PC-3 (cell line): ENCODE measurements at regions not wholly inside any gene's neighbourhood (a gene's known extent, or its start where the extent isn't known, plus 50 kb on each side); places are given as distances from the start of the nearest gene placed in this dataset.

Experiments
- ATAC-seq: fragments of 200-7000 bp; cut with Tn5 transposase; 2 replicates; pipeline ENCODE4 v1.9.1; 2020; ENCODE audit warnings: mild to moderate bottlenecking, moderate library complexity
- BruUV-seq: library from RNA; stranded (reverse); fragments of 400-500 nt; replicated peaks from 2 replicates; lab custom pipeline; 2021; lab: Mats Ljungman, UMichigan
- CTCF ChIA-PET: fragments of 300-600 bp; sonication (Branson Sonifier 250); formaldehyde crosslinking; loops from one replicate; lab custom pipeline; 2022; ENCODE audit warnings: antibody characterized with exemption; lab: Charles Lee
- POLR2A ChIA-PET: fragments of 300-600 bp; sonication (Branson Sonifier 250); formaldehyde crosslinking; loops from one replicate; lab custom pipeline; 2022; ENCODE audit warnings: antibody characterized with exemption; ENCODE audit not compliant: unreplicated experiment; lab: Charles Lee
- DNase-seq: peaks from one replicate; pipeline ENCODE4 v3.0.0-alpha.2; 2015
- H2AFZ ChIP-seq: fragments of 300-600 bp; sonication (generic); 2 replicates; pipeline ENCODE4 v1.6.0; 2016; ENCODE audit warnings: antibody characterized with exemption, low read length
- H3F3A ChIP-seq: fragments of 300-600 bp; sonication (generic); one replicate; pipeline ENCODE4 v1.6.0; 2017; ENCODE audit warnings: antibody characterized with exemption, low read length, control low read depth, mild to moderate bottlenecking; ENCODE audit not compliant: unreplicated experiment
- H3K27ac ChIP-seq: fragments of 300-600 bp; sonication (generic); 2 replicates; pipeline ENCODE4 v1.5.1; 2016; ENCODE audit warnings: mild to moderate bottlenecking, low read length
- H3K27me3 ChIP-seq: fragments of 300-600 bp; sonication (generic); 2 replicates; pipeline ENCODE4 v1.6.1; 2016; ENCODE audit warnings: low read length, mixed read lengths
- H3K36me3 ChIP-seq: fragments of 300-600 bp; sonication (generic); 2 replicates; pipeline ENCODE4 v1.6.1; 2016; ENCODE audit warnings: low read depth, mixed run types, low read length, mixed read lengths
- H3K4me1 ChIP-seq: fragments of 300-600 bp; sonication (generic); 2 replicates; pipeline ENCODE4 v1.5.1; 2016; ENCODE audit warnings: low read length; ENCODE audit not compliant: insufficient read depth
- H3K4me2 ChIP-seq: fragments of 300-600 bp; sonication (generic); 2 replicates; pipeline ENCODE4 v1.6.0; 2016; ENCODE audit warnings: low read length
- H3K4me3 ChIP-seq: fragments of 300-600 bp; sonication (generic); 2 replicates; pipeline ENCODE4 v1.5.1; 2016; ENCODE audit warnings: mild to moderate bottlenecking, low read length, mixed read lengths
- H3K79me2 ChIP-seq: fragments of 300-600 bp; sonication (generic); 2 replicates; pipeline ENCODE4 v1.6.1; 2017; ENCODE audit warnings: low read length, mixed read lengths
- H3K9ac ChIP-seq: fragments of 300-600 bp; sonication (generic); 2 replicates; pipeline ENCODE4 v1.6.0; 2016; ENCODE audit warnings: mild to moderate bottlenecking, low read length
- H3K9me2 ChIP-seq: fragments of 300-600 bp; sonication (generic); replicated peaks from 2 replicates; pipeline ENCODE4 v1.6.1; 2016; ENCODE audit warnings: mixed run types, low read length, mixed read lengths
- H3K9me3 ChIP-seq: fragments of 300-600 bp; sonication (generic); 2 replicates; pipeline ENCODE4 v1.6.1; 2016; ENCODE audit warnings: low read length, mixed read lengths
- H4K20me1 ChIP-seq: fragments of 300-600 bp; sonication (generic); 2 replicates; pipeline ENCODE4 v1.6.1; 2016; ENCODE audit warnings: low read length, mixed read lengths
- EZH2 ChIP-seq: fragments of 300-600 bp; sonication (generic); IDR thresholded peaks from one replicate; pipeline ENCODE4 v1.6.1; 2017; ENCODE audit warnings: antibody characterized with exemption, mild to moderate bottlenecking, low read length; ENCODE audit not compliant: unreplicated experiment
- EZH2phosphoT487 ChIP-seq: fragments of 300-600 bp; sonication (generic); IDR thresholded peaks from 2 replicates; pipeline ENCODE4 v1.6.1; 2018; ENCODE audit warnings: mild to moderate bottlenecking, antibody characterized with exemption, low read length, borderline replicate concordance
- intact Hi-C: fragments of 100-400 bp; cut with micrococcal nuclease; formaldehyde crosslinking; loops from 2 replicates; pipeline ENCODE4 v1.9.0; 2023
- TF ChIP-seq, protein P1 (sequence below): fragments of 300-600 bp; sonication (generic); conservative IDR thresholded peaks from 2 replicates; pipeline ENCODE4 v1.5.1; 2017; ENCODE audit warnings: antibody characterized with exemption, low read depth, mild to moderate bottlenecking, low read length

DNA sequence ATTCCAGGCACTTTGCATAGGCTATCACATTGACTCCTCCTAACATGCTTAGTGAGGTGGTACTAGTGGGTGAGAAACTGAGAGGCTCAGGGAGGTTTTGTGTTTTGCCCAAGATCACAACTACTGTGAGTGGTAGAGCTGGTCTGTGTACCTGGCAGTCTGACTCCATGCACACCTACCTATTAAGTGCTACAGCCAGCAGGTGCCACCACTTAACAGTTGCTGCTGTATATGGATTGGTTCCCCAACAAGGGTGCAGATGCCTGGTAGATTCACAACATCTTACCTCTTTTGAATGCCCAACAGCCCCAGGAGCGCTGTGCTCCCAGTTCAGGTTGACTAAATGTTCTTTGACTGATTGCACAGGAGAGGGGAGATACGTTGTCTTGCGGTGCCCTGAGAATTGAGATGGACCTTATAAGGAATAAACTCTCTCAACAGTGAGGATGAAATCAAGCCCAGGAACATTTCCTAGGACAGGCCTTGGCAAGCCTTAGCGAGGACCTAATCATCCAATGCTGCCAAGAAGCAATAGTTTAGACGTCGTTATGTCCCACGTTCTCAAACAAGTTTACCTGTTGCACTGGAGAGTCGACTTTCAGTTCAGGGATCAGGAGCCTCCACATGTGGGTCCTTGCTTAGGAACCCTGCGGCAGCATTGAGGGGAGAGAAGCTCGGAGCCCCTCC lies 78.9 kb upstream of the F3 start:
- CTCF ChIA-PET: no interaction called here
- intact Hi-C loops: no loop called here
- no peak overlapping the region for H3K27ac ChIP-seq
- BruUV-seq: no TSS peak
- no peaks in the 10 kb centered on the region for H3K9me3 ChIP-seq
- H3K27me3 ChIP-seq: no peaks in the 10 kb centered on the region
- H3K4me1 ChIP-seq: peaks cover 69% of the 10 kb centered on the region
- H4K20me1 ChIP-seq: no peaks in the 10 kb centered on the region
- H3K79me2 ChIP-seq: no peaks in the 10 kb centered on the region
- no peak overlapping the region for H3K4me3 ChIP-seq
- H3K4me2 ChIP-seq: peak overlapping the region; percentile 19; the same call in 1 of the 2 replicates
- TF ChIP-seq, protein P1, sequence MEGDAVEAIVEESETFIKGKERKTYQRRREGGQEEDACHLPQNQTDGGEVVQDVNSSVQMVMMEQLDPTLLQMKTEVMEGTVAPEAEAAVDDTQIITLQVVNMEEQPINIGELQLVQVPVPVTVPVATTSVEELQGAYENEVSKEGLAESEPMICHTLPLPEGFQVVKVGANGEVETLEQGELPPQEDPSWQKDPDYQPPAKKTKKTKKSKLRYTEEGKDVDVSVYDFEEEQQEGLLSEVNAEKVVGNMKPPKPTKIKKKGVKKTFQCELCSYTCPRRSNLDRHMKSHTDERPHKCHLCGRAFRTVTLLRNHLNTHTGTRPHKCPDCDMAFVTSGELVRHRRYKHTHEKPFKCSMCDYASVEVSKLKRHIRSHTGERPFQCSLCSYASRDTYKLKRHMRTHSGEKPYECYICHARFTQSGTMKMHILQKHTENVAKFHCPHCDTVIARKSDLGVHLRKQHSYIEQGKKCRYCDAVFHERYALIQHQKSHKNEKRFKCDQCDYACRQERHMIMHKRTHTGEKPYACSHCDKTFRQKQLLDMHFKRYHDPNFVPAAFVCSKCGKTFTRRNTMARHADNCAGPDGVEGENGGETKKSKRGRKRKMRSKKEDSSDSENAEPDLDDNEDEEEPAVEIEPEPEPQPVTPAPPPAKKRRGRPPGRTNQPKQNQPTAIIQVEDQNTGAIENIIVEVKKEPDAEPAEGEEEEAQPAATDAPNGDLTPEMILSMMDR: no peak
- no peak for TF ChIP-seq EZH2
- H3F3A ChIP-seq: peaks cover 8% of the 10 kb centered on the region
- no peak for DNase-seq
- POLR2A ChIA-PET: no interaction called here
- H3K9me2 ChIP-seq: no peaks in the 10 kb centered on the region
- no peak overlapping the region for H2AFZ ChIP-seq
- no peak for ATAC-seq
- no peak overlapping the region for H3K9ac ChIP-seq
- H3K36me3 ChIP-seq: peaks cover 5% of the 10 kb centered on the region; the same call in 1 of the 2 replicates

DNA sequence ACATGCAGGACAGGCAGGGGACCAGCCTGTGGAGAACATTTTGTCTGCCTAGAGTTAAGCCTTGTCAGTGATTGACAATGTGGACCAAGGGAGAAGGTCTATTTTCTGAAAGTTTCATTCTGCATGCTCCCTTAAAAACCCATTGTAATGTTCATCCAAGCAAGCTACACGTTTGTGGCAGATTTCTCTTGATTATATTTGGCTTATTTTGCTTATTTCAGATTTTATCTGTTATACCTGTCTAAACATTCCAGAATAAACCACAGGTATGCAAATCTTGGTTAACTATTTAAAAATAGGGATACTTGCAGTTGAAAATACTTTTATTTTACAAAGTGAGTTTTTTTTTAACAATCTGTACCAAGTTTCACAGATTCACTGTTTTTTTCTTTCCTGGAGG lies 78.2 kb upstream of the F3 start:
- no peak overlapping the region for H3K9ac ChIP-seq
- no peak overlapping the region for H2AFZ ChIP-seq
- DNase-seq (peak; percentile 60), ATAC-seq (no peak)
- H4K20me1 ChIP-seq: no peaks in the 10 kb centered on the region
- peaks cover 69% of the 10 kb centered on the region for H3K4me1 ChIP-seq
- intact Hi-C loops: no loop called here
- no TSS peak for BruUV-seq
- no peaks in the 10 kb centered on the region for H3K79me2 ChIP-seq
- no peaks in the 10 kb centered on the region for H3K9me3 ChIP-seq
- CTCF ChIA-PET: no interaction called here
- H3K9me2 ChIP-seq: no peaks in the 10 kb centered on the region
- POLR2A ChIA-PET: interaction anchor here (0.7 kb wide), 1 partner anchor 13 kb away, joined by 3 read pairs; no protein-coding TSS in a partner anchor
- no peak overlapping the region for H3K4me3 ChIP-seq
- no peak overlapping the region for H3K27ac ChIP-seq
- H3K27me3 ChIP-seq: no peaks in the 10 kb centered on the region
- TF ChIP-seq EZH2phosphoT487 (no peak), EZH2 (no peak)
- TF ChIP-seq, protein P1: no peak
- peak overlapping the region; percentile 19 for H3K4me2 ChIP-seq
- peaks cover 5% of the 10 kb centered on the region; the same call in 1 of the 2 replicates for H3K36me3 ChIP-seq
- H3F3A ChIP-seq: peaks cover 8% of the 10 kb centered on the region
